RWPE1 (cell line): ENCODE measurements at regions not wholly inside any gene's neighbourhood (a gene's known extent, or its start where the extent isn't known, plus 50 kb on each side); places are given as distances from the start of the nearest gene placed in this dataset.
"Not testable (repeated sequence)": the region's sequence is repeated elsewhere in the genome, so short reads cannot be mapped to it uniquely, and the experiment has no call there.

Experiments
- CTCF ChIA-PET: fragments of 350-600 bp; sonication (Branson Sonifier 250); formaldehyde crosslinking; extraction: SDS; loops from one replicate; lab custom pipeline; 2021; lab: Yijun Ruan, JAX
- POLR2A ChIA-PET: fragments of 400-600 bp; formaldehyde crosslinking; extraction: SDS; loops from one replicate; lab custom pipeline; 2020; ENCODE audit warnings: antibody characterized with exemption; ENCODE audit not compliant: low non-redundant PET; lab: Yijun Ruan, JAX
- DNase-seq: peaks from one replicate; pipeline ENCODE4 v3.0.0; 2012; ENCODE audit warnings: low spot score
- H3K27ac ChIP-seq: fragments of 450-650 bp; 2 replicates; pipeline ENCODE4 v1.5.1; 2017
- CTCF ChIP-seq: fragments of 450-650 bp; conservative IDR thresholded peaks from 2 replicates; pipeline ENCODE4 v1.5.1; 2017; ENCODE audit warnings: low read depth, mild to moderate bottlenecking

GRCh38 chr2:87229091-87229689 lies 207.5 kb upstream of the PLGLB1 start:
- CTCF ChIA-PET, H3K27ac ChIP-seq, POLR2A ChIA-PET, DNase-seq: not testable (repeated sequence)
- peak; percentile 34 for TF ChIP-seq CTCF

GRCh38 chr2:87229964-87230363 lies 208.3 kb upstream of the PLGLB1 start:
- POLR2A ChIA-PET, CTCF ChIA-PET, DNase-seq, H3K27ac ChIP-seq: not testable (repeated sequence)

- H3K27ac ChIP-seq, DNase-seq, POLR2A ChIA-PET, CTCF ChIA-PET: not testable (repeated sequence)
Measured at GRCh38 chr2:87235333-87235981, 213.8 kb upstream of the PLGLB1 start.

- H3K27ac ChIP-seq, POLR2A ChIA-PET, CTCF ChIA-PET, DNase-seq: not testable (repeated sequence)
Measured at GRCh38 chr2:87237570-87238336, 216.1 kb upstream of the PLGLB1 start.

- H3K27ac ChIP-seq, POLR2A ChIA-PET, CTCF ChIA-PET, DNase-seq: not testable (repeated sequence)
Measured at GRCh38 chr2:87239558-87240215, 218.0 kb upstream of the PLGLB1 start.

GRCh38 chr2:87246066-87246717 lies 224.5 kb upstream of the PLGLB1 start:
- H3K27ac ChIP-seq, CTCF ChIA-PET, POLR2A ChIA-PET, DNase-seq: not testable (repeated sequence)

- POLR2A ChIA-PET, CTCF ChIA-PET, DNase-seq, H3K27ac ChIP-seq: not testable (repeated sequence)
Measured at GRCh38 chr2:87252046-87252445, 230.4 kb upstream of the PLGLB1 start.

- POLR2A ChIA-PET, CTCF ChIA-PET, H3K27ac ChIP-seq, DNase-seq: not testable (repeated sequence)
Measured at GRCh38 chr2:87254562-87254961, 232.9 kb upstream of the PLGLB1 start.

- H3K27ac ChIP-seq, DNase-seq, CTCF ChIA-PET, POLR2A ChIA-PET: not testable (repeated sequence)
Measured at GRCh38 chr2:87255410-87255809, 233.8 kb upstream of the PLGLB1 start.

- H3K27ac ChIP-seq, CTCF ChIA-PET, DNase-seq, POLR2A ChIA-PET: not testable (repeated sequence)
Measured at GRCh38 chr2:87258887-87259286, 237.2 kb upstream of the PLGLB1 start.

- H3K27ac ChIP-seq, DNase-seq, POLR2A ChIA-PET, CTCF ChIA-PET: not testable (repeated sequence)
Measured at GRCh38 chr2:87262184-87262702, 240.6 kb upstream of the PLGLB1 start.

GRCh38 chr2:87263868-87264518 lies 242.3 kb upstream of the PLGLB1 start:
- DNase-seq, H3K27ac ChIP-seq, POLR2A ChIA-PET, CTCF ChIA-PET: not testable (repeated sequence)

GRCh38 chr2:87275192-87275591 lies 253.5 kb upstream of the PLGLB1 start:
- CTCF ChIA-PET, DNase-seq, POLR2A ChIA-PET, H3K27ac ChIP-seq: not testable (repeated sequence)

- DNase-seq, POLR2A ChIA-PET, H3K27ac ChIP-seq, CTCF ChIA-PET: not testable (repeated sequence)
Measured at GRCh38 chr2:87275974-87276629, 254.5 kb upstream of the PLGLB1 start.
